HG02884 (cell line): ENCODE measurements at regions not wholly inside any gene's neighbourhood (a gene's known extent, or its start where the extent isn't known, plus 50 kb on each side); places are given as distances from the start of the nearest gene placed in this dataset.
"Not testable (repeated sequence)": the region's sequence is repeated elsewhere in the genome, so short reads cannot be mapped to it uniquely, and the experiment has no call there.

ENCODE experiments used
- ATAC-seq: cut with Tn5 transposase; IDR thresholded peaks from one replicate; pipeline ENCODE4 v1.9.1; 2021; ENCODE audit warnings: mild to moderate bottlenecking, moderate library complexity; ENCODE audit not compliant: unreplicated experiment

- no peak for ATAC-seq
These were observed 185.9 kb upstream of the SLC39A10 start for GRCh38 chr2:195471163-195471562.

- ATAC-seq = no peak
These were observed 186.4 kb upstream of the SLC39A10 start for GRCh38 chr2:195470622-195471021.

GRCh38 chr2:195468771-195469170, 188.3 kb upstream of the SLC39A10 start:
- ATAC-seq = peak; percentile 78

- ATAC-seq = no peak
These were observed 190.6 kb upstream of the SLC39A10 start for GRCh38 chr2:195466427-195466826.

GRCh38 chr2:195461010-195461409, 196.0 kb upstream of the SLC39A10 start:
- no peak for ATAC-seq

GRCh38 chr2:195458936-195459335, 198.1 kb upstream of the SLC39A10 start:
- ATAC-seq = no peak

GRCh38 chr2:195457873-195458272, 199.2 kb upstream of the SLC39A10 start:
- no peak for ATAC-seq

- no peak for ATAC-seq
These were observed 200.3 kb upstream of the SLC39A10 start for GRCh38 chr2:195456771-195457170.

GRCh38 chr2:195451160-195451559, 205.9 kb upstream of the SLC39A10 start:
- no peak for ATAC-seq

GRCh38 chr2:195450552-195451113, 206.4 kb upstream of the SLC39A10 start:
- no peak for ATAC-seq

- no peak for ATAC-seq
These were observed 209.6 kb upstream of the SLC39A10 start for GRCh38 chr2:195447323-195447975.

- no peak for ATAC-seq
These were observed 211.4 kb upstream of the SLC39A10 start for GRCh38 chr2:195445639-195446038.

- ATAC-seq = no peak
These were observed 213.1 kb upstream of the SLC39A10 start for GRCh38 chr2:195443926-195444325.

- no peak for ATAC-seq
These were observed 214.4 kb upstream of the SLC39A10 start for GRCh38 chr2:195442458-195443175.

GRCh38 chr2:195438692-195439091, 218.3 kb upstream of the SLC39A10 start:
- no peak for ATAC-seq

- ATAC-seq = no peak
These were observed 219.5 kb upstream of the SLC39A10 start for GRCh38 chr2:195437521-195437920.

GRCh38 chr2:195434346-195434745, 222.7 kb upstream of the SLC39A10 start:
- no peak for ATAC-seq

- ATAC-seq = not testable (repeated sequence)
These were observed 223.3 kb upstream of the SLC39A10 start for GRCh38 chr2:195433729-195434128.

- ATAC-seq = no peak
These were observed 228.4 kb upstream of the SLC39A10 start for GRCh38 chr2:195428673-195429072.

- ATAC-seq = no peak
These were observed 231.7 kb upstream of the SLC39A10 start for GRCh38 chr2:195425328-195425727.

GRCh38 chr2:195419033-195419432, 238.0 kb upstream of the SLC39A10 start:
- ATAC-seq = no peak

GRCh38 chr2:195414537-195415100, 242.4 kb upstream of the SLC39A10 start:
- no peak for ATAC-seq
